ENCODE measurements at regions not wholly inside any gene's neighbourhood (a gene's known extent, or its start where the extent isn't known, plus 50 kb on each side); places are given as distances from the start of the nearest gene placed in this dataset.

GRCh38 chr9:703392-703791 lies 138.1 kb upstream of the DMRT1 start:
- Histone ChIP-seq H3K9me3 (no peaks in the 10 kb centered on the region), H3K27me3 (ENCODE audit: insufficient read depth in 3 of 3, low read length in 2 of 3) (no peaks in the 10 kb centered on the region), H3K27ac (peak overlapping the region; percentile 44), H3K36me3 (ENCODE audit: insufficient read depth in 1 of 2, low read depth in 1 of 2) (peaks cover 0 to 7% of the 10 kb centered on the region in 2 donors), H3K4me1 (peaks cover 30% of the 10 kb centered on the region), H3K4me3 (no peak overlapping the region)
- DNase-seq: no peak
- intact Hi-C loops (cut with DNase I): no loop called here
- TF ChIP-seq, protein P1, sequence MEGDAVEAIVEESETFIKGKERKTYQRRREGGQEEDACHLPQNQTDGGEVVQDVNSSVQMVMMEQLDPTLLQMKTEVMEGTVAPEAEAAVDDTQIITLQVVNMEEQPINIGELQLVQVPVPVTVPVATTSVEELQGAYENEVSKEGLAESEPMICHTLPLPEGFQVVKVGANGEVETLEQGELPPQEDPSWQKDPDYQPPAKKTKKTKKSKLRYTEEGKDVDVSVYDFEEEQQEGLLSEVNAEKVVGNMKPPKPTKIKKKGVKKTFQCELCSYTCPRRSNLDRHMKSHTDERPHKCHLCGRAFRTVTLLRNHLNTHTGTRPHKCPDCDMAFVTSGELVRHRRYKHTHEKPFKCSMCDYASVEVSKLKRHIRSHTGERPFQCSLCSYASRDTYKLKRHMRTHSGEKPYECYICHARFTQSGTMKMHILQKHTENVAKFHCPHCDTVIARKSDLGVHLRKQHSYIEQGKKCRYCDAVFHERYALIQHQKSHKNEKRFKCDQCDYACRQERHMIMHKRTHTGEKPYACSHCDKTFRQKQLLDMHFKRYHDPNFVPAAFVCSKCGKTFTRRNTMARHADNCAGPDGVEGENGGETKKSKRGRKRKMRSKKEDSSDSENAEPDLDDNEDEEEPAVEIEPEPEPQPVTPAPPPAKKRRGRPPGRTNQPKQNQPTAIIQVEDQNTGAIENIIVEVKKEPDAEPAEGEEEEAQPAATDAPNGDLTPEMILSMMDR (IDR thresholded peaks at IDR 0.05): no peak
- no peak for ATAC-seq
- WGBS, 3 donors: 60 to 82% (median 69%) methylated on average over 2 of the region's 2 CpGs

GRCh38 chr9:706073-706472 lies 135.4 kb upstream of the DMRT1 start:
- H3K36me3 ChIP-seq (ENCODE audit: insufficient read depth in 1 of 2, low read depth in 1 of 2): peaks cover 4% of the 10 kb centered on the region in 2 donors
- ATAC-seq (no peak), DNase-seq (no peak)
- TF ChIP-seq, protein P1 (IDR thresholded peaks at IDR 0.05): no peak
- H3K27me3 ChIP-seq (ENCODE audit: insufficient read depth in 3 of 3, low read length in 2 of 3): no peaks in the 10 kb centered on the region
- intact Hi-C loops (cut with DNase I): no loop called here
- peaks cover 35% of the 10 kb centered on the region for H3K4me1 ChIP-seq
- 48 to 65% (median 49%) methylated on average over 2 of the region's 2 CpGs for WGBS, 3 donors
- H3K9me3 ChIP-seq: no peaks in the 10 kb centered on the region
- peak overlapping the region; percentile 76 for H3K27ac ChIP-seq
- peak overlapping the region; percentile 67 for H3K4me3 ChIP-seq

GRCh38 chr9:706606-707459 lies 134.7 kb upstream of the DMRT1 start:
- H3K27ac ChIP-seq: peak overlapping the region; percentile 76

DNA sequence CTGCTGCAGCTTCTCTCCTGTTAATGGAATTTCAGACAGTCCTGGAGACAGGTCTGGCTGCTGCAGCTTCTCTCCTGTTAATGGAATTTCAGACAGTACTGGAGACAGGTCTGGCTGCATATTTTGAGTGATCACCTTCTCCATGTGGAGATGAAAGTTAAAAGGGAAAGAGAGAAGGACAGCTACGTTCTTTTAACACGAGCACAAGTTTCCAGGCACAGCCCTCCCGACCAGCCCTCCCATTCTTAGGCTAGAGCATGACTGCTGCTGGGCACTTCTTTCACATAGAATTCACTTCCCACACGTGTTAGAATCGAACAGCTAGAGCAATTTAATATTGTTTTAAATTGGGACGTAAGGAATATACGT lies 133.3 kb upstream of the DMRT1 start:
- Histone ChIP-seq H3K27ac (peak overlapping the region; percentile 63), H3K36me3 (ENCODE audit: insufficient read depth in 1 of 2, low read depth in 1 of 2) (peaks cover 8 to 25% of the 10 kb centered on the region in 2 donors), H3K4me1 (peaks cover 48% of the 10 kb centered on the region), H3K27me3 (ENCODE audit: insufficient read depth in 3 of 3, low read length in 2 of 3) (no peaks in the 10 kb centered on the region), H3K9me3 (no peaks in the 10 kb centered on the region), H3K4me3 (peak overlapping the region; percentile 41)
- 18 to 47% (median 25%) methylated on average over 7 of the region's 7 CpGs for whole genome bisulfite sequencing, 3 donors
- TF ChIP-seq, protein P1 (IDR thresholded peaks at IDR 0.05): no peak
- intact Hi-C loops (cut with DNase I): no loop called here
- DNase-seq (no peak), ATAC-seq (no peak)

More at GRCh38 chr9:706606-707459, 134.7 kb upstream of the DMRT1 start:
- Histone ChIP-seq H3K4me3 (peak overlapping the region; percentile 67), H3K9me3 (no peaks in the 10 kb centered on the region), H3K36me3 (ENCODE audit: insufficient read depth in 1 of 2, low read depth in 1 of 2) (peaks cover 7 to 12% of the 10 kb centered on the region in 2 donors), H3K27me3 (ENCODE audit: insufficient read depth in 3 of 3, low read length in 2 of 3) (no peaks in the 10 kb centered on the region), H3K4me1 (peaks cover 35% of the 10 kb centered on the region)
- TF ChIP-seq, protein P1 (IDR thresholded peaks at IDR 0.05): no peak
- intact Hi-C loops (cut with DNase I): no loop called here
- ATAC-seq (peak; percentile 84 to 91 (median 89)), DNase-seq (peak; percentile 80 to 90)
- 1 to 7% (median 2%) methylated on average over 39 to 51 of the region's 51 CpGs for WGBS, 3 donors

All from psoas muscle (tissue), 7 donors.